Neural progenitor cell (in vitro differentiated cells): ENCODE measurements at regions not wholly inside any gene's neighbourhood (a gene's known extent, or its start where the extent isn't known, plus 50 kb on each side); places are given as distances from the start of the nearest gene placed in this dataset.

ENCODE experiments used
- DNase-seq: peaks from one replicate; pipeline ENCODE4 v3.0.0-alpha.2; 2016; ENCODE audit warnings: low spot score
- H2AFZ ChIP-seq: fragments of 200-600 bp; sonication (generic); replicated peaks from 2 replicates; pipeline ENCODE4 v1.6.1; 2016; ENCODE audit warnings: antibody characterized with exemption
- H3F3A ChIP-seq: fragments of 200-600 bp; sonication (generic); 2 replicates; pipeline ENCODE4 v1.6.1; 2016; ENCODE audit warnings: antibody characterized with exemption, low read depth
- H3K27ac ChIP-seq: fragments of 200-600 bp; sonication (generic); 2 replicates; pipeline ENCODE4 v1.5.1; 2016; ENCODE audit warnings: mild to moderate bottlenecking
- H3K27me3 ChIP-seq: fragments of 200-600 bp; sonication (generic); 2 replicates; pipeline ENCODE4 v1.6.1; 2016; ENCODE audit warnings: mild to moderate bottlenecking, moderate library complexity
- H3K36me3 ChIP-seq: fragments of 200-600 bp; sonication (generic); 2 replicates; pipeline ENCODE4 v1.5.1; 2016
- H3K4me1 ChIP-seq: fragments of 200-600 bp; sonication (generic); 2 replicates; pipeline ENCODE4 v1.6.1; 2016; ENCODE audit warnings: mixed run types
- H3K4me2 ChIP-seq: fragments of 200-600 bp; sonication (generic); 2 replicates; pipeline ENCODE4 v1.6.1; 2016
- H3K4me3 ChIP-seq: fragments of 200-600 bp; sonication (generic); 2 replicates; pipeline ENCODE4 v1.5.1; 2016
- H3K79me2 ChIP-seq: fragments of 200-600 bp; sonication (generic); 2 replicates; pipeline ENCODE4 v1.6.1; 2016; ENCODE audit warnings: low read depth
- H3K9ac ChIP-seq: fragments of 200-600 bp; sonication (generic); 2 replicates; pipeline ENCODE4 v1.6.1; 2016
- H3K9me3 ChIP-seq: fragments of 200-600 bp; sonication (generic); 2 replicates; pipeline ENCODE4 v1.5.1; 2016; ENCODE audit warnings: low read depth
- H4K20me1 ChIP-seq: fragments of 200-600 bp; sonication (generic); 2 replicates; pipeline ENCODE4 v1.6.1; 2016; ENCODE audit warnings: low read depth
- H3K27ac Mint-ChIP-seq: 3 replicates; pipeline ENCODE4 v1.8.0; 2021; ENCODE audit warnings: mixed read lengths
- H3K27me3 Mint-ChIP-seq: 2 replicates; pipeline ENCODE4 v1.8.0; 2022; ENCODE audit warnings: low read depth, mild to moderate bottlenecking, inconsistent platforms, moderate library complexity, mixed read lengths; ENCODE audit not compliant: insufficient read depth
- H3K36me3 Mint-ChIP-seq: 3 replicates; pipeline ENCODE4 v1.8.0; 2021; ENCODE audit warnings: mixed read lengths
- H3K4me1 Mint-ChIP-seq: 3 replicates; pipeline ENCODE4 v1.8.0; 2021; ENCODE audit warnings: mixed read lengths
- H3K4me3 Mint-ChIP-seq: 3 replicates; pipeline ENCODE4 v1.8.0; 2021; ENCODE audit warnings: mild to moderate bottlenecking, moderate library complexity, mixed read lengths
- H3K9me3 Mint-ChIP-seq: 3 replicates; pipeline ENCODE4 v1.8.0; 2020; ENCODE audit warnings: mixed read lengths
- CTCF ChIP-seq: fragments of 200-600 bp; sonication (generic); IDR thresholded peaks from 2 replicates; pipeline ENCODE4 v1.5.1; 2017; ENCODE audit warnings: antibody characterized with exemption, mild to moderate bottlenecking
- EZH2 ChIP-seq: fragments of 200-600 bp; sonication (generic); IDR thresholded peaks from 2 replicates; pipeline ENCODE4 v1.6.1; 2017; ENCODE audit warnings: antibody characterized with exemption, mild to moderate bottlenecking, moderate library complexity
- EZH2phosphoT487 ChIP-seq: fragments of 200-600 bp; sonication (generic); IDR thresholded peaks from 2 replicates; pipeline ENCODE4 v1.6.1; 2017; ENCODE audit warnings: antibody characterized with exemption

DNA sequence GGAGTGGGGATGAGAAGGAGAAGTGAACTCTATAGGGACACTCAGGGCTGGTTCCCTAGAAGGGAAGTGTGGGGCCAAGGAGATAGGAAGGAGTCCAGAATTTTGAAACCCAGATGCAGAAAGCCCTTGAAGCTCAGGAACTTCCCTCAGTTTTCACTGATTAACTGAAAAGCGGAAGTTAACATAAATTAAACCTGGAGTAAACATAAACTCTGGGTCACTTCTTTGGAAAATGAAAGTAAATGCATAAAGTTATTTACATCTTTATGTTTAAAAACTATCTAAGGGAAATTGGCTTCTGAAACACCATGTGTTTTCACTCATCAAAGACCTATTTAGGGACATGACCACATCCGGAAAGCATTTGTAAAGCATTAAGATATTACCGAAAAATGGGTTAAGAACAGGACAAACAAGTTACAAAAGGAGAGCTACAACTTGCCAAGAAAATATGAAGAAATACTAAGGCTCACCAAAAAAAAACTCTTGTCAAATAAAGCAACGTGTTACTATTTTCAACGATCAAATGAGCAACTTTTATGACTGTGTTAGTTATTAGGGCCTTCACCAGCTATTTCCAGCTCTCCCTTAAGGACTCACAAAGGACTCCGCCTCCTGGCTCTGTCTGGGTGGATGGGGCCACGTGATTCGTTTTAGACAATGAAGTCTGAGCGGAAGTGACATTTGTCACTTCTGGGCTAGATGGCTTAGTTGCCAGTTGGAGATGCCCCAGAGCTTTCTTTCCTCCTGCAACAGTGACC, 439.1 kb upstream of the ZNF507 start:
- H3K27me3 Mint-ChIP-seq: peaks cover 8% of the 10 kb centered on the region
- no peak overlapping the region for H3K27ac Mint-ChIP-seq
- H3K4me3 ChIP-seq: no peak overlapping the region

GRCh38 chr19:31907661-31908060, 437.7 kb upstream of the ZNF507 start:
- H3K9me3 Mint-ChIP-seq: no peaks in the 10 kb centered on the region
- no peaks in the 10 kb centered on the region for H3K9me3 ChIP-seq
- DNase-seq: no peak
- no peak overlapping the region for H3K9ac ChIP-seq
- H3K79me2 ChIP-seq: no peaks in the 10 kb centered on the region
- H3K27ac Mint-ChIP-seq: no peak overlapping the region
- no peak overlapping the region for H3K4me2 ChIP-seq
- no peaks in the 10 kb centered on the region for H3K4me1 Mint-ChIP-seq
- H3K27me3 ChIP-seq: no peaks in the 10 kb centered on the region
- H3K27me3 Mint-ChIP-seq: peaks cover 8% of the 10 kb centered on the region
- H3K36me3 Mint-ChIP-seq: no peaks in the 10 kb centered on the region
- no peak for TF ChIP-seq CTCF
- TF ChIP-seq EZH2phosphoT487: no peak
- TF ChIP-seq EZH2: no peak
- no peak overlapping the region for H2AFZ ChIP-seq
- H4K20me1 ChIP-seq: no peaks in the 10 kb centered on the region
- peaks cover 5% of the 10 kb centered on the region for H3F3A ChIP-seq
- no peaks in the 10 kb centered on the region for H3K36me3 ChIP-seq
- H3K4me3 Mint-ChIP-seq: no peak overlapping the region
- no peak overlapping the region for H3K27ac ChIP-seq
- no peak overlapping the region for H3K4me3 ChIP-seq
- H3K4me1 ChIP-seq: peaks cover 7% of the 10 kb centered on the region

More for the DNA sequence above, 439.1 kb upstream of the ZNF507 start:
- Histone ChIP-seq H3K27ac (no peak overlapping the region), H2AFZ (no peak overlapping the region), H3K36me3 (no peaks in the 10 kb centered on the region), H3K27me3 (no peaks in the 10 kb centered on the region), H3K9ac (no peak overlapping the region), H3K4me1 (peaks cover 7% of the 10 kb centered on the region), H3K4me2 (no peak overlapping the region), H4K20me1 (no peaks in the 10 kb centered on the region), H3K79me2 (no peaks in the 10 kb centered on the region), H3K9me3 (no peaks in the 10 kb centered on the region), H3F3A (peaks cover 5% of the 10 kb centered on the region)
- no peak overlapping the region for H3K4me3 Mint-ChIP-seq
- no peaks in the 10 kb centered on the region for H3K4me1 Mint-ChIP-seq
- TF ChIP-seq EZH2: no peak
- TF ChIP-seq EZH2phosphoT487: no peak
- no peak for TF ChIP-seq CTCF
- H3K36me3 Mint-ChIP-seq: no peaks in the 10 kb centered on the region
- no peak for DNase-seq
- H3K9me3 Mint-ChIP-seq: no peaks in the 10 kb centered on the region

- peaks cover 7% of the 10 kb centered on the region for H3K4me1 ChIP-seq
- no peak overlapping the region for H3K4me3 Mint-ChIP-seq
- no peaks in the 10 kb centered on the region for H3K9me3 Mint-ChIP-seq
- no peak overlapping the region for H3K27ac Mint-ChIP-seq
- no peaks in the 10 kb centered on the region for H4K20me1 ChIP-seq
- peaks cover 3% of the 10 kb centered on the region for H3K4me1 Mint-ChIP-seq
- no peak overlapping the region for H3K4me3 ChIP-seq
- no peak overlapping the region for H3K27ac ChIP-seq
- H3K9ac ChIP-seq: no peak overlapping the region
- TF ChIP-seq EZH2phosphoT487 (no peak), EZH2 (no peak), CTCF (no peak)
- no peaks in the 10 kb centered on the region for H3K36me3 ChIP-seq
- DNase-seq: no peak
- H3F3A ChIP-seq: peaks cover 5% of the 10 kb centered on the region
- no peaks in the 10 kb centered on the region for H3K36me3 Mint-ChIP-seq
- H3K4me2 ChIP-seq: no peak overlapping the region
- H3K27me3 Mint-ChIP-seq: peaks cover 8% of the 10 kb centered on the region
- no peaks in the 10 kb centered on the region for H3K79me2 ChIP-seq
- H3K27me3 ChIP-seq: no peaks in the 10 kb centered on the region
- no peak overlapping the region for H2AFZ ChIP-seq
- H3K9me3 ChIP-seq: no peaks in the 10 kb centered on the region
Measured at GRCh38 chr19:31908080-31908479, 437.3 kb upstream of the ZNF507 start.
